ENCODE measurements at regions not wholly inside any gene's neighbourhood (a gene's known extent, or its start where the extent isn't known, plus 50 kb on each side); places are given as distances from the start of the nearest gene placed in this dataset.

- no peaks in the 10 kb centered on the region for H3K27me3 ChIP-seq (ENCODE audit: insufficient read depth, low read length)
- no peak overlapping the region for H3K18ac ChIP-seq (ENCODE audit: insufficient read length, low read depth, low read length)
- no peak overlapping the region for H4K91ac ChIP-seq (ENCODE audit: insufficient read length, low read depth, low read length)
- H3K9me3 ChIP-seq (ENCODE audit: control insufficient read depth, low read depth, low read length), result no peaks in the 10 kb centered on the region
- Mint-ChIP-seq H3K27ac (no peak overlapping the region), H3K36me3 (ENCODE audit: insufficient read depth in 1 of 3, low read depth in 3 of 3) (peaks cover 0 to 3% (median 0%) of the 10 kb centered on the region in 3 experiments; a peak in 2 of 7 replicates), H3K27me3 (ENCODE audit: low read depth) (no peaks in the 10 kb centered on the region), H3K4me1 (peaks cover 8 to 13% of the 10 kb centered on the region in 2 experiments), H3K4me3 (no peak overlapping the region), H3K9me3 (no peaks in the 10 kb centered on the region)
- H3K56ac ChIP-seq (ENCODE audit: insufficient read length, low read depth, low read length), result no peak overlapping the region
- peaks cover 2% of the 10 kb centered on the region for H4K20me1 ChIP-seq (ENCODE audit: control insufficient read depth, insufficient read depth, insufficient read length)
- no peak overlapping the region for H2BK15ac ChIP-seq (ENCODE audit: low read depth, low read length)
- no peak overlapping the region for H2BK5ac ChIP-seq (ENCODE audit: insufficient read length, low read length)
- no peak overlapping the region for H3K4ac ChIP-seq (ENCODE audit: low read depth, low read length)
- H2BK120ac ChIP-seq (ENCODE audit: low read depth, low read length, poor library complexity, severe bottlenecking), result no peak overlapping the region
- no peak overlapping the region for H3K14ac ChIP-seq (ENCODE audit: insufficient read depth, low read length)
- no peak overlapping the region for H2BK12ac ChIP-seq (ENCODE audit: insufficient read length, low read depth, low read length)
- H3K23me2 ChIP-seq (ENCODE audit: insufficient read length, low read depth, low read length, poor library complexity, severe bottlenecking), result no peaks in the 10 kb centered on the region
- no peak overlapping the region for H3K27ac ChIP-seq (ENCODE audit: insufficient read length, low read depth, low read length)
- no peak overlapping the region for H4K5ac ChIP-seq (ENCODE audit: insufficient read length, low read depth, low read length)
- H3K79me1 ChIP-seq (ENCODE audit: insufficient read depth, low read depth, low read length, poor library complexity, severe bottlenecking), result no peaks in the 10 kb centered on the region
- H2BK20ac ChIP-seq (ENCODE audit: low read depth, low read length, poor library complexity, severe bottlenecking), result no peak overlapping the region
- no peak overlapping the region for H3K23ac ChIP-seq (ENCODE audit: insufficient read length, low read depth, low read length)
- H3K4me2 ChIP-seq (ENCODE audit: insufficient read depth, insufficient read length, low read length), result no peak overlapping the region
- no peak overlapping the region for H2AFZ ChIP-seq (ENCODE audit: low read length)
- no peaks in the 10 kb centered on the region for H3K79me2 ChIP-seq (ENCODE audit: insufficient read depth, low read length)
- no peak overlapping the region for H3K9ac ChIP-seq (ENCODE audit: extremely low read depth, insufficient read length, low read length)
- no peak overlapping the region for H4K8ac ChIP-seq (replicated peaks; ENCODE audit: insufficient read length, low read depth, low read length)
- peaks cover 2% of the 10 kb centered on the region; the same call in 1 of the 2 replicates for H3K4me1 ChIP-seq (ENCODE audit: insufficient read depth, low read length)
- no CpG with 5 or more reads among the region's 3 CpGs for WGBS (ENCODE audit: extremely low coverage, insufficient read length, low lambda C conversion rate)
- H2AK5ac ChIP-seq (ENCODE audit: insufficient read length, low read length), result no peak overlapping the region
- no peak overlapping the region for H3T11ph ChIP-seq (ENCODE audit: low read length)
- no peak for TF ChIP-seq CTCF (conservative IDR thresholded peaks at IDR 0.05)
- DNase-seq, result no peak
Observed at GRCh38 chr18:64620971-64621560, 472.2 kb upstream of the LINC00305 start.
